H1 (cell line): ENCODE measurements at regions not wholly inside any gene's neighbourhood (a gene's known extent, or its start where the extent isn't known, plus 50 kb on each side); places are given as distances from the start of the nearest gene placed in this dataset.

ENCODE experiments used
- CTCF ChIA-PET: fragments of 300-600 bp; sonication (Branson Sonifier 250); formaldehyde crosslinking; loops from one replicate; lab custom pipeline; 2021; ENCODE audit not compliant: partially characterized antibody; lab: Charles Lee
- POLR2A ChIA-PET: fragments of 300-600 bp; sonication (Branson Sonifier 250); formaldehyde crosslinking; loops from one replicate; lab custom pipeline; 2021; ENCODE audit warnings: inconsistent platforms; ENCODE audit not compliant: partially characterized antibody; lab: Charles Lee
- DNase-seq, 2 experiments: peaks; one replicate each; pipeline versions ENCODE4 v3.0.0 to v3.0.0-alpha.2; 2010 to 2022; ENCODE audit warnings: low spot score in 2 of 2, low read depth in 1 of 2, mixed read lengths in 1 of 2
- FAIRE-seq: peaks from 2 replicates; lab custom pipeline; 2011; peaks lifted over from hg19 to GRCh38; lab: Jason Lieb, UNC
- H2AFZ ChIP-seq: 2 replicates; pipeline ENCODE4 v1.8.1; 2012; ENCODE audit warnings: low read length, inconsistent platforms
- H2AK5ac ChIP-seq: 2 replicates; pipeline ENCODE4 v1.6.1; 2013; ENCODE audit warnings: low read depth, low read length
- H2BK120ac ChIP-seq: replicated peaks from 2 replicates; pipeline ENCODE3; 2013; ENCODE audit warnings: low read depth, low read length, inconsistent platforms
- H2BK12ac ChIP-seq: 2 replicates; pipeline ENCODE4 v1.6.1; 2013; ENCODE audit warnings: low read depth, low read length
- H2BK15ac ChIP-seq: 2 replicates; pipeline ENCODE4 v1.6.1; 2013; ENCODE audit warnings: low read length
- H2BK20ac ChIP-seq: 2 replicates; pipeline ENCODE4 v1.6.1; 2013; ENCODE audit warnings: low read length
- H2BK5ac ChIP-seq: 2 replicates; pipeline ENCODE4 v1.6.1; 2013; ENCODE audit warnings: low read depth, low read length
- H3K14ac ChIP-seq: 2 replicates; pipeline ENCODE4 v1.6.1; 2013; ENCODE audit warnings: inconsistent platforms; ENCODE audit not compliant: insufficient read length
- H3K18ac ChIP-seq: 2 replicates; pipeline ENCODE4 v1.6.1; 2013; ENCODE audit warnings: low read length; ENCODE audit errors: extremely low read depth
- H3K23ac ChIP-seq: 2 replicates; pipeline ENCODE4 v1.6.1; 2013; ENCODE audit warnings: inconsistent platforms; ENCODE audit not compliant: insufficient read length
- H3K23me2 ChIP-seq: 2 replicates; pipeline ENCODE4 v1.6.1; 2013; ENCODE audit warnings: low read depth, low read length
- H3K27ac ChIP-seq: 2 replicates; pipeline ENCODE4 v1.6.1; 2011; ENCODE audit warnings: low read depth, low read length, inconsistent platforms
- H3K27me3 ChIP-seq, 4 experiments: replicated peaks in 1 of 4; 1 replicate in 1 of 4; 2 replicates in 3 of 4; pipeline versions ENCODE4 v1.6.1 to v1.8.1; 2011 to 2013; ENCODE audit warnings: low read length in 3 of 4, mild to moderate bottlenecking in 3 of 4, inconsistent platforms in 2 of 4, mixed read lengths in 2 of 4, moderate library complexity in 1 of 4; ENCODE audit not compliant: control insufficient read depth in 3 of 4, insufficient read depth in 3 of 4; ENCODE audit errors: extremely low read depth in 1 of 4
- H3K36me3 ChIP-seq, 4 experiments: 2 replicates each; pipeline versions ENCODE4 v1.6.1 to v1.8.1; 2011 to 2013; ENCODE audit warnings: mild to moderate bottlenecking in 4 of 4, low read length in 3 of 4, moderate library complexity in 2 of 4, control low read depth in 1 of 4, inconsistent platforms in 1 of 4; ENCODE audit not compliant: insufficient read depth in 4 of 4, control insufficient read depth in 2 of 4
- H3K4ac ChIP-seq: replicated peaks from 2 replicates; pipeline ENCODE3; 2013; ENCODE audit warnings: low read length, low read depth, mixed read lengths, inconsistent platforms; ENCODE audit not compliant: insufficient read length
- H3K4me1 ChIP-seq, 4 experiments: replicated peaks in 1 of 4; 1 replicate in 1 of 4; 2 replicates in 3 of 4; pipeline versions ENCODE4 v1.6.1 to v1.8.1; 2011 to 2013; ENCODE audit warnings: low read length in 3 of 4, inconsistent platforms in 2 of 4, mixed read lengths in 1 of 4; ENCODE audit not compliant: insufficient read depth in 4 of 4, control insufficient read depth in 3 of 4
- H3K4me2 ChIP-seq, 2 experiments: 2 replicates each; pipeline versions ENCODE4 v1.6.1 to v1.8.1; 2011 to 2013; ENCODE audit warnings: low read depth in 2 of 2, low read length in 2 of 2, control low read depth in 1 of 2, inconsistent platforms in 1 of 2, mild to moderate bottlenecking in 1 of 2; ENCODE audit not compliant: insufficient read depth in 1 of 2
- H3K4me3 ChIP-seq, 4 experiments: fragments of 200-600, 300-600 bp in 1 of 4; sonication (generic), shearing (Covaris generic), sonication (Bioruptor Twin) in 1 of 4; 2 replicates each; pipeline versions ENCODE4 v1.5.1 to v1.8.1; 2011 to 2016; ENCODE audit warnings: low read length in 4 of 4, low read depth in 3 of 4, control low read depth in 2 of 4, inconsistent platforms in 2 of 4, mild to moderate bottlenecking in 2 of 4, mixed read lengths in 1 of 4, moderate library complexity in 1 of 4; ENCODE audit not compliant: insufficient read depth in 2 of 4; ENCODE audit errors: extremely low read depth in 1 of 4
- H3K56ac ChIP-seq: replicated peaks from 2 replicates; pipeline ENCODE3; 2013; ENCODE audit warnings: low read depth, mild to moderate bottlenecking, mixed read lengths, low read length, inconsistent platforms; ENCODE audit not compliant: insufficient read length
- H3K79me1 ChIP-seq: 2 replicates; pipeline ENCODE4 v1.6.1; 2013; ENCODE audit warnings: low read depth, low read length, control low read depth
- H3K79me2 ChIP-seq, 2 experiments: 2 replicates each; pipeline versions ENCODE4 v1.6.1 to v1.8.1; 2012 to 2013; ENCODE audit warnings: low read length in 2 of 2, mild to moderate bottlenecking in 2 of 2, inconsistent platforms in 1 of 2; ENCODE audit not compliant: insufficient read depth in 2 of 2, control insufficient read depth in 1 of 2
- H3K9ac ChIP-seq, 4 experiments: replicated peaks in 1 of 4; 1 replicate in 1 of 4; 2 replicates in 3 of 4; pipeline versions ENCODE4 v1.6.1 to v1.8.1; 2011 to 2013; ENCODE audit warnings: low read depth in 3 of 4, low read length in 3 of 4, control low read depth in 2 of 4, mild to moderate bottlenecking in 2 of 4, moderate library complexity in 2 of 4, inconsistent platforms in 1 of 4; ENCODE audit errors: extremely low read depth in 1 of 4
- H3K9me3 ChIP-seq, 2 experiments: 2 replicates each; pipeline versions ENCODE4 v1.6.1 to v1.8.1; 2012 to 2013; ENCODE audit warnings: mild to moderate bottlenecking in 2 of 2, moderate library complexity in 2 of 2, control low read depth in 1 of 2, inconsistent platforms in 1 of 2, low read depth in 1 of 2, low read length in 1 of 2, mixed read lengths in 1 of 2; ENCODE audit not compliant: insufficient read depth in 2 of 2
- H4K20me1 ChIP-seq, 2 experiments: replicated peaks in 1 of 2; 2 replicates each; pipeline versions ENCODE3 to v1.8.1; 2011 to 2013; ENCODE audit warnings: inconsistent platforms in 2 of 2, low read length in 2 of 2, mild to moderate bottlenecking in 1 of 2; ENCODE audit not compliant: insufficient read depth in 2 of 2, control insufficient read depth in 1 of 2
- H4K5ac ChIP-seq: 2 replicates; pipeline ENCODE4 v1.6.1; 2013; ENCODE audit warnings: low read length, low read depth, mixed read lengths, inconsistent platforms; ENCODE audit not compliant: insufficient read length
- H4K8ac ChIP-seq: 2 replicates; pipeline ENCODE4 v1.8.0; 2013; ENCODE audit warnings: mild to moderate bottlenecking, moderate library complexity, low read length, inconsistent platforms; ENCODE audit not compliant: insufficient read depth; ENCODE audit errors: extremely low read depth
- H4K91ac ChIP-seq: replicated peaks from 2 replicates; pipeline ENCODE3; 2013; ENCODE audit warnings: low read length, mixed read lengths, inconsistent platforms; ENCODE audit not compliant: insufficient read length
- CBX5 ChIP-seq: fragments of 300-800, 300-1000 bp; sonication (generic); IDR thresholded peaks from 2 replicates; pipeline ENCODE4 v1.7.1; 2016; ENCODE audit warnings: antibody characterized with exemption, low read length, low read depth
- CHD2 ChIP-seq: IDR thresholded peaks from 2 replicates; pipeline ENCODE4 v1.6.1; 2012; ENCODE audit warnings: low read length, improper control_type of control experiment
- EZH2 ChIP-seq: fragments of 200-600 bp; sonication (generic); IDR thresholded peaks from 2 replicates; pipeline ENCODE4 v1.7.1; 2012; ENCODE audit warnings: low read depth, mild to moderate bottlenecking, moderate library complexity, low read length, inconsistent platforms; ENCODE audit not compliant: severe bottlenecking
- GABPA ChIP-seq: IDR thresholded peaks from 2 replicates; pipeline ENCODE4 v1.6.1; 2011; ENCODE audit warnings: mild to moderate bottlenecking, low read length, moderate library complexity, borderline replicate concordance; ENCODE audit not compliant: insufficient read depth
- MAFK ChIP-seq: IDR thresholded peaks from 2 replicates; pipeline ENCODE4 v1.6.1; 2012; ENCODE audit warnings: low read depth, mild to moderate bottlenecking, improper control_type of control experiment, low read length
- SIN3A ChIP-seq, 2 experiments: IDR thresholded peaks in 1 of 2; conservative IDR thresholded peaks in 1 of 2; 2 replicates each; pipeline ENCODE4 v1.6.1; 2011 to 2012; ENCODE audit warnings: low read length in 2 of 2, improper control_type of control experiment in 1 of 2, low read depth in 1 of 2, mild to moderate bottlenecking in 1 of 2
- SIRT6 ChIP-seq: IDR thresholded peaks from one replicate; pipeline ENCODE4 v1.7.1; 2012; ENCODE audit warnings: low read length, inconsistent platforms
- SIX5 ChIP-seq: IDR thresholded peaks from 2 replicates; pipeline ENCODE4 v1.6.1; 2011; ENCODE audit warnings: mild to moderate bottlenecking, low read depth, low read length
- SP2 ChIP-seq: IDR thresholded peaks from 2 replicates; pipeline ENCODE4 v1.6.1; 2012; ENCODE audit warnings: mild to moderate bottlenecking, low read length, inconsistent platforms
- SRF ChIP-seq: IDR thresholded peaks from 2 replicates; pipeline ENCODE4 v1.6.1; 2011; ENCODE audit warnings: mild to moderate bottlenecking, low read depth, low read length, moderate library complexity
- SUZ12 ChIP-seq: fragments of 200-600 bp; sonication (generic); IDR thresholded peaks from 2 replicates; pipeline ENCODE4 v1.6.1; 2012; ENCODE audit warnings: mild to moderate bottlenecking, inconsistent platforms, low read length, moderate library complexity, mixed read lengths
- TEAD4 ChIP-seq: IDR thresholded peaks from 2 replicates; pipeline ENCODE4 v1.6.1; 2012; ENCODE audit warnings: low read depth, low read length, inconsistent platforms, mixed read lengths
- WGBS, 2 experiments: shearing (Covaris generic) in 1 of 2; methylation state at CpG; one replicate each; pipeline versions ENCODE4 v1.1.6 to v1.1.7; 2013 to 2015; ENCODE audit warnings: low lambda C conversion rate in 2 of 2, mixed read lengths in 2 of 2, inconsistent platforms in 1 of 2, low coverage in 1 of 2, missing lambda C conversion rate in 1 of 2; ENCODE audit not compliant: insufficient replicate concordance in 2 of 2, insufficient coverage in 1 of 2, insufficient read length in 1 of 2; ENCODE audit errors: extremely low coverage in 1 of 2, missing lambda C conversion rate in 1 of 2; 5-methylcytosine and 5-hydroxymethylcytosine counted together
- TF ChIP-seq, protein P1 (sequence below): IDR thresholded peaks from 2 replicates; pipeline ENCODE4 v1.6.1; 2012; ENCODE audit warnings: low read length, inconsistent platforms
- TF ChIP-seq, protein P2 (sequence below): IDR thresholded peaks from 2 replicates; pipeline ENCODE4 v1.6.1; 2012; ENCODE audit warnings: inconsistent platforms

DNA sequence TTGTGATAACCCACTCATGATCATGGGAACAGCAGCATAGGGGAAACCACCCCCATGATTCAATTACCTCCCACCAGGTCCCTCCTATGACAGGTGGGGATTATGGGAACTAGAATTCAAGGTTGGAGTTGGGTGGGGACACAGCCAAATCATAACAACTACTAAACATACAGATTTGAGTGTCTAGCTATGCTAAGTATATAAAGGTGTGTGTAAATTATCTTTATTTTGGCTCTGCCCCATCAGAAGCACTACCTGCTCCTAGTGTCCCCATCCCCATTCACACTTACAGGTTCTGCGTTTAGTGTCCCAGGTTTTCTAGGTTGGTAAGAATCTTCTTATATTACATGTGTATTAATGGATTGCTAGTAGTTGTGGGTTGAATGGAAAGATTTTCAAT, 464.7 kb downstream of the EPHA4 start:
- H2BK5ac ChIP-seq, result no peak overlapping the region
- H3K4me2 ChIP-seq, result no peak overlapping the region
- DNase-seq (no peak), FAIRE-seq (no peak)
- no peaks in the 10 kb centered on the region for H3K36me3 ChIP-seq
- H3K14ac ChIP-seq, result no peak overlapping the region
- no peak overlapping the region for H2BK20ac ChIP-seq
- no peaks in the 10 kb centered on the region for H3K23me2 ChIP-seq
- CTCF ChIA-PET, result no interaction called here
- no peaks in the 10 kb centered on the region for H3K27me3 ChIP-seq
- no peak overlapping the region for H3K9ac ChIP-seq
- H4K8ac ChIP-seq, result no peak overlapping the region
- no peaks in the 10 kb centered on the region for H4K20me1 ChIP-seq
- H4K91ac ChIP-seq, result no peak overlapping the region
- H3K23ac ChIP-seq, result no peak overlapping the region
- no peak overlapping the region for H2AK5ac ChIP-seq
- H3K56ac ChIP-seq, result no peak overlapping the region
- H3K79me1 ChIP-seq, result no peaks in the 10 kb centered on the region
- no peaks in the 10 kb centered on the region for H3K9me3 ChIP-seq
- H2AFZ ChIP-seq, result no peak overlapping the region
- H2BK15ac ChIP-seq, result no peak overlapping the region
- no peak overlapping the region for H2BK12ac ChIP-seq
- H4K5ac ChIP-seq, result no peak overlapping the region
- H3K18ac ChIP-seq, result no peak overlapping the region
- no peaks in the 10 kb centered on the region for H3K79me2 ChIP-seq
- 94% methylated on average over 1 of the region's 1 CpG; no CpG with 5 or more reads in 1 of the 2 experiments for WGBS, 2 experiments
- POLR2A ChIA-PET, result no interaction called here
- no peak overlapping the region for H3K27ac ChIP-seq
- H2BK120ac ChIP-seq, result no peak overlapping the region
- no peaks in the 10 kb centered on the region for H3K4me1 ChIP-seq
- no peak overlapping the region for H3K4ac ChIP-seq
- no peak overlapping the region for H3K4me3 ChIP-seq
- no peak for TF ChIP-seq TEAD4
- TF ChIP-seq, protein P1, sequence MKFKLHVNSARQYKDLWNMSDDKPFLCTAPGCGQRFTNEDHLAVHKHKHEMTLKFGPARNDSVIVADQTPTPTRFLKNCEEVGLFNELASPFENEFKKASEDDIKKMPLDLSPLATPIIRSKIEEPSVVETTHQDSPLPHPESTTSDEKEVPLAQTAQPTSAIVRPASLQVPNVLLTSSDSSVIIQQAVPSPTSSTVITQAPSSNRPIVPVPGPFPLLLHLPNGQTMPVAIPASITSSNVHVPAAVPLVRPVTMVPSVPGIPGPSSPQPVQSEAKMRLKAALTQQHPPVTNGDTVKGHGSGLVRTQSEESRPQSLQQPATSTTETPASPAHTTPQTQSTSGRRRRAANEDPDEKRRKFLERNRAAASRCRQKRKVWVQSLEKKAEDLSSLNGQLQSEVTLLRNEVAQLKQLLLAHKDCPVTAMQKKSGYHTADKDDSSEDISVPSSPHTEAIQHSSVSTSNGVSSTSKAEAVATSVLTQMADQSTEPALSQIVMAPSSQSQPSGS, result no peak
- no peak for TF ChIP-seq SUZ12
- TF ChIP-seq SIN3A (conservative IDR thresholded peaks at IDR 0.05 in 1 of 2, IDR thresholded peaks at IDR 0.05 in 1 of 2; ENCODE audit: low read depth in 1 of 2, low read length in 2 of 2), result no peak
- no peak for TF ChIP-seq CBX5
- no peak for TF ChIP-seq SIX5
- no peak for TF ChIP-seq EZH2
- TF ChIP-seq, protein P2, sequence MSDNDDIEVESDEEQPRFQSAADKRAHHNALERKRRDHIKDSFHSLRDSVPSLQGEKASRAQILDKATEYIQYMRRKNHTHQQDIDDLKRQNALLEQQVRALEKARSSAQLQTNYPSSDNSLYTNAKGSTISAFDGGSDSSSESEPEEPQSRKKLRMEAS, result no peak
- no peak for TF ChIP-seq SP2
- no peak for TF ChIP-seq GABPA
- TF ChIP-seq CHD2, result no peak
- no peak for TF ChIP-seq SIRT6
- no peak for TF ChIP-seq SRF
- TF ChIP-seq MAFK, result no peak
